GM12878 (cell line): ENCODE measurements at regions not wholly inside any gene's neighbourhood (a gene's known extent, or its start where the extent isn't known, plus 50 kb on each side); places are given as distances from the start of the nearest gene placed in this dataset.

Experiments used
- ATAC-seq: fragments of 200-7000 bp; cut with Tn5 transposase; 3 replicates; pipeline ENCODE4 v1.9.1; 2020; ENCODE audit warnings: mild to moderate bottlenecking, moderate library complexity
- BruUV-seq: library from RNA; stranded (reverse); fragments of 400-500 nt; replicated peaks from 2 replicates; lab custom pipeline; 2021; lab: Mats Ljungman, UMichigan
- CTCF ChIA-PET: fragments of 300-600 bp; sonication (Branson Sonifier 250); formaldehyde crosslinking; extraction: SDS; loops from one replicate; lab custom pipeline; 2021; ENCODE audit warnings: inconsistent platforms; lab: Yijun Ruan, JAX
- POLR2A ChIA-PET: fragments of 350-600 bp; formaldehyde crosslinking; extraction: SDS; loops from one replicate; lab custom pipeline; 2021; ENCODE audit warnings: inconsistent platforms; lab: Charles Lee
- RAD21 ChIA-PET: fragments of 300-600 bp; sonication (Branson Sonifier 250); formaldehyde crosslinking; loops from one replicate; lab custom pipeline; 2023; ENCODE audit warnings: antibody characterized with exemption; ENCODE audit not compliant: unreplicated experiment; lab: Charles Lee
- SMC1A ChIA-PET: fragments of 300-600 bp; sonication (Branson Sonifier 250); formaldehyde crosslinking; loops from one replicate; lab custom pipeline; 2023; ENCODE audit not compliant: unreplicated experiment, uncharacterized antibody; lab: Charles Lee
- DNase-seq: peaks from one replicate; pipeline ENCODE4 v3.0.0-alpha.2; 2011; ENCODE audit warnings: low read depth, low spot score
- FAIRE-seq: peaks from 3 replicates; lab custom pipeline; 2011; peaks lifted over from hg19 to GRCh38; lab: Jason Lieb, UNC
- H2AFZ ChIP-seq: 2 replicates; pipeline ENCODE4 v1.6.0; 2011; ENCODE audit warnings: low read depth, low read length, control low read depth; ENCODE audit not compliant: control insufficient read depth
- H3K27ac ChIP-seq: 2 replicates; pipeline ENCODE4 v1.5.1; 2011; ENCODE audit warnings: control low read depth; ENCODE audit not compliant: control insufficient read depth, insufficient read depth
- H3K27me3 ChIP-seq, 2 experiments: replicated peaks in 1 of 2; 2 replicates each; pipeline versions ENCODE4 v1.6.0 to v1.6.1; 2011; ENCODE audit warnings: low read length in 1 of 2; ENCODE audit not compliant: control insufficient read depth in 2 of 2, insufficient read depth in 2 of 2
- H3K36me3 ChIP-seq, 2 experiments: 2 replicates each; pipeline ENCODE4 v1.5.1; 2011; ENCODE audit warnings: low read length in 1 of 2; ENCODE audit not compliant: control insufficient read depth in 2 of 2, insufficient read depth in 2 of 2
- H3K4me1 ChIP-seq: 2 replicates; pipeline ENCODE4 v1.6.1; 2011; ENCODE audit warnings: mild to moderate bottlenecking, low read length, moderate library complexity, mixed read lengths; ENCODE audit not compliant: control insufficient read depth, insufficient read depth
- H3K4me2 ChIP-seq: 2 replicates; pipeline ENCODE4 v1.6.0; 2011; ENCODE audit warnings: control low read depth; ENCODE audit not compliant: control insufficient read depth, insufficient read depth
- H3K4me3 ChIP-seq: fragments of 200-600 bp; sonication (generic); 2 replicates; pipeline ENCODE4 v1.5.1; 2016
- H3K79me2 ChIP-seq: 2 replicates; pipeline ENCODE4 v1.6.0; 2011; ENCODE audit warnings: low read length; ENCODE audit not compliant: control insufficient read depth, insufficient read depth
- H3K9ac ChIP-seq: 2 replicates; pipeline ENCODE4 v1.8.0; 2011; ENCODE audit warnings: low read length, control low read depth, mixed read lengths; ENCODE audit not compliant: control insufficient read depth, insufficient read depth
- H3K9me3 ChIP-seq: replicated peaks from 3 replicates; pipeline ENCODE4 v1.5.1; 2011; ENCODE audit warnings: mild to moderate bottlenecking, low read length; ENCODE audit not compliant: control insufficient read depth, insufficient read depth
- H4K20me1 ChIP-seq: 2 replicates; pipeline ENCODE4 v1.6.0; 2011; ENCODE audit not compliant: control insufficient read depth, insufficient read depth
- CUX1 ChIP-seq: IDR thresholded peaks from 2 replicates; pipeline ENCODE4 v1.6.1; 2012; ENCODE audit warnings: improper control_type of control experiment, low read depth, low read length; ENCODE audit not compliant: insufficient replicate concordance
- GABPA ChIP-seq: IDR thresholded peaks from 2 replicates; pipeline ENCODE4 v1.6.1; 2014; ENCODE audit warnings: antibody characterized with exemption, low read depth, mild to moderate bottlenecking, inconsistent platforms
- IKZF1 ChIP-seq: fragments of 450-650 bp; conservative IDR thresholded peaks from 2 replicates; pipeline ENCODE4 v1.6.1; 2017; ENCODE audit warnings: antibody characterized with exemption, mild to moderate bottlenecking
- LARP7 ChIP-seq: fragments of 450-650 bp; IDR thresholded peaks from 2 replicates; pipeline ENCODE4 v1.6.1; 2017; ENCODE audit warnings: mild to moderate bottlenecking
- POLR2AphosphoS2 ChIP-seq: IDR thresholded peaks from 2 replicates; pipeline ENCODE4 v1.6.1; 2011; ENCODE audit warnings: low read depth, mild to moderate bottlenecking, low read length, improper control_type of control experiment, moderate library complexity
- ZNF207 ChIP-seq: fragments of 450-650 bp; IDR thresholded peaks from 2 replicates; pipeline ENCODE4 v1.6.1; 2014; ENCODE audit warnings: antibody characterized with exemption, mild to moderate bottlenecking, borderline replicate concordance
- WGBS: methylation state at CpG from one replicate; pipeline ENCODE4 v1.1.6; 2016; ENCODE audit warnings: low lambda C conversion rate; ENCODE audit not compliant: insufficient replicate concordance, insufficient coverage; ENCODE audit errors: missing lambda C conversion rate; 5-methylcytosine and 5-hydroxymethylcytosine counted together
- in situ Hi-C: fragments of 300-500 bp; cut with MboI; formaldehyde crosslinking; loops from 9 replicates; pipeline ENCODE4 v1.14.3; 2018; ENCODE audit warnings: mixed read lengths
- intact Hi-C: fragments of 100-400 bp; cut with micrococcal nuclease; formaldehyde crosslinking; loops from one replicate; pipeline ENCODE4 v1.14.2; 2022; ENCODE audit not compliant: unreplicated experiment

- intact Hi-C loops = no loop called here
- Histone ChIP-seq H3K9ac (no peak overlapping the region), H4K20me1 (no peaks in the 10 kb centered on the region), H3K9me3 (no peaks in the 10 kb centered on the region), H3K4me1 (no peaks in the 10 kb centered on the region), H2AFZ (no peak overlapping the region)
- ATAC-seq (no peak), DNase-seq (no peak)
- TF ChIP-seq POLR2AphosphoS2 = no peak
- TF ChIP-seq LARP7 = no peak
- TF ChIP-seq ZNF207 = no peak
- TF ChIP-seq IKZF1 = no peak
- no peak for TF ChIP-seq CUX1
- no peak for TF ChIP-seq GABPA
- TF ChIP-seq, all 136 proteins: peak for 0
- in situ Hi-C loops = no loop called here
- WGBS = 0% methylated on average over 1 of the region's 1 CpG
- BruUV-seq = no TSS peak
- RAD21 ChIA-PET = no interaction called here
- H3K79me2 ChIP-seq = no peaks in the 10 kb centered on the region
- no peak overlapping the region for H3K4me3 ChIP-seq
- SMC1A ChIA-PET = no interaction called here
- CTCF ChIA-PET = no interaction called here
- POLR2A ChIA-PET = interaction anchor here (0.6 kb wide), 1 partner anchor 41 kb away, joined by 5 read pairs; no protein-coding TSS in a partner anchor
- no peak overlapping the region for H3K27ac ChIP-seq
- FAIRE-seq = no peak
- H3K36me3 ChIP-seq = no peaks in the 10 kb centered on the region
- H3K4me2 ChIP-seq = no peak overlapping the region
- H3K27me3 ChIP-seq = no peaks in the 10 kb centered on the region
Measured at GRCh38 chr3:39752751-39753150, 56.7 kb upstream of the MYRIP start.
